ENCODE measurements at regions not wholly inside any gene's neighbourhood (a gene's known extent, or its start where the extent isn't known, plus 50 kb on each side); places are given as distances from the start of the nearest gene placed in this dataset.
A peak's percentile ranks its signal among the peaks of the same experiment; 100 is the strongest.
"Not testable (repeated sequence)": the region's sequence is repeated elsewhere in the genome, so short reads cannot be mapped to it uniquely, and the experiment has no call there.

- H3K9me3 ChIP-seq = no peaks in the 10 kb centered on the region
- H3K36me3 ChIP-seq = no peaks in the 10 kb centered on the region
- no peak for DNase-seq
- intact Hi-C loops (cut with DNase I) = no loop called here
- no peaks in the 10 kb centered on the region for H3K4me1 ChIP-seq (ENCODE audit: insufficient read depth)
- H3K4me3 ChIP-seq = no peak overlapping the region
- TF ChIP-seq EP300 (IDR thresholded peaks at IDR 0.05) (no peak), CTCF (IDR thresholded peaks at IDR 0.05) (no peak), POLR2A (IDR thresholded peaks at IDR 0.05) (no peak)
- H3K27ac ChIP-seq = no peak overlapping the region
- 96 to 100% (median 98%) methylated on average over 23 of the region's 23 CpGs for WGBS, 3 donors
- H3K27me3 ChIP-seq = no peaks in the 10 kb centered on the region
Measured at GRCh38 chr4:25505637-25505991, 128.6 kb downstream of the ANAPC4 start.

GRCh38 chr4:25506032-25506571 is 129.0 kb downstream of the ANAPC4 start:
- peak in 1 of 5 donors; percentile 17 for DNase-seq

GRCh38 chr4:25509646-25510045 is 132.6 kb downstream of the ANAPC4 start:
- Histone ChIP-seq H3K36me3 (no peaks in the 10 kb centered on the region), H3K9me3 (no peaks in the 10 kb centered on the region), H3K27me3 (no peaks in the 10 kb centered on the region), H3K4me1 (ENCODE audit: insufficient read depth) (no peaks in the 10 kb centered on the region), H3K27ac (no peak overlapping the region), H3K4me3 (no peak overlapping the region)
- DNase-seq = no peak
- TF ChIP-seq POLR2A (IDR thresholded peaks at IDR 0.05) = no peak
- TF ChIP-seq EP300 (IDR thresholded peaks at IDR 0.05) = no peak
- no peak for TF ChIP-seq CTCF (IDR thresholded peaks at IDR 0.05)
- 24 to 36% (median 27%) methylated on average over 4 of the region's 4 CpGs for WGBS, 3 donors
- intact Hi-C loops (cut with DNase I) = no loop called here

More at GRCh38 chr4:25506032-25506571, 129.0 kb downstream of the ANAPC4 start:
- no peaks in the 10 kb centered on the region for H3K4me1 ChIP-seq (ENCODE audit: insufficient read depth)
- 96 to 97% (median 97%) methylated on average over 39 of the region's 39 CpGs for WGBS, 3 donors
- no peaks in the 10 kb centered on the region for H3K9me3 ChIP-seq
- no peak for TF ChIP-seq EP300 (IDR thresholded peaks at IDR 0.05)
- TF ChIP-seq CTCF (IDR thresholded peaks at IDR 0.05) = no peak
- no peak for TF ChIP-seq POLR2A (IDR thresholded peaks at IDR 0.05)
- intact Hi-C loops (cut with DNase I) = no loop called here
- no peak overlapping the region for H3K27ac ChIP-seq
- H3K27me3 ChIP-seq = no peaks in the 10 kb centered on the region
- no peak overlapping the region for H3K4me3 ChIP-seq
- no peaks in the 10 kb centered on the region for H3K36me3 ChIP-seq

GRCh38 chr4:25511823-25512222 is 134.8 kb downstream of the ANAPC4 start:
- intact Hi-C loops (cut with DNase I); H3K4me3 ChIP-seq; H3K36me3 ChIP-seq; H3K27ac ChIP-seq; H3K4me1 ChIP-seq (ENCODE audit: insufficient read depth); H3K9me3 ChIP-seq; DNase-seq; H3K27me3 ChIP-seq: not testable (repeated sequence)
- 92 to 95% (median 94%) methylated on average over 10 of the region's 10 CpGs for WGBS, 3 donors

- Histone ChIP-seq H3K4me3 (no peak overlapping the region), H3K4me1 (ENCODE audit: insufficient read depth) (no peaks in the 10 kb centered on the region), H3K9me3 (no peaks in the 10 kb centered on the region), H3K36me3 (no peaks in the 10 kb centered on the region), H3K27ac (no peak overlapping the region), H3K27me3 (no peaks in the 10 kb centered on the region)
- intact Hi-C loops (cut with DNase I) = no loop called here
- TF ChIP-seq EP300 (IDR thresholded peaks at IDR 0.05) = no peak
- no peak for TF ChIP-seq POLR2A (IDR thresholded peaks at IDR 0.05)
- no peak for DNase-seq
- WGBS, 3 donors = 28 to 49% (median 46%) methylated on average over 4 of the region's 4 CpGs
Measured at GRCh38 chr4:25513814-25514213, 136.8 kb downstream of the ANAPC4 start.

Measured in ovary (tissue), 7 donors.